WI38 (cell line): ENCODE measurements at regions not wholly inside any gene's neighbourhood (a gene's known extent, or its start where the extent isn't known, plus 50 kb on each side); places are given as distances from the start of the nearest gene placed in this dataset.

Source experiments
- H3K4me3 ChIP-seq: 2 replicates; pipeline ENCODE4 v1.5.1; 2011; ENCODE audit warnings: low read depth, mild to moderate bottlenecking, control low read depth, low read length
- CTCF ChIP-seq: IDR thresholded peaks from 2 replicates; pipeline ENCODE4 v1.5.1; 2012; ENCODE audit warnings: low read depth, mild to moderate bottlenecking, control low read depth, low read length

GRCh38 chr10:85061401-85061800 is 733.0 kb downstream of the CCSER2 start:
- TF ChIP-seq CTCF: no peak

GRCh38 chr10:85067955-85068354 is 739.6 kb downstream of the CCSER2 start:
- H3K4me3 ChIP-seq: no peak overlapping the region
- TF ChIP-seq CTCF: no peak

More at GRCh38 chr10:85061401-85061800, 733.0 kb downstream of the CCSER2 start:
- H3K4me3 ChIP-seq: no peak overlapping the region

GRCh38 chr10:85080934-85081333 is 752.5 kb downstream of the CCSER2 start:
- no peak for TF ChIP-seq CTCF
- H3K4me3 ChIP-seq: no peak overlapping the region

GRCh38 chr10:85098835-85099521 is 770.6 kb downstream of the CCSER2 start:
- H3K4me3 ChIP-seq: no peak overlapping the region
- TF ChIP-seq CTCF: no peak

GRCh38 chr10:85100495-85100894 is 772.1 kb downstream of the CCSER2 start:
- no peak overlapping the region for H3K4me3 ChIP-seq
- no peak for TF ChIP-seq CTCF

GRCh38 chr10:85105614-85106255 is 777.3 kb downstream of the CCSER2 start:
- TF ChIP-seq CTCF: no peak
- no peak overlapping the region for H3K4me3 ChIP-seq

- TF ChIP-seq CTCF: no peak
- H3K4me3 ChIP-seq: no peak overlapping the region
These were observed 782.9 kb downstream of the CCSER2 start for GRCh38 chr10:85111271-85111670.
